PFSK-1 (cell line): ENCODE measurements at regions not wholly inside any gene's neighbourhood (a gene's known extent, or its start where the extent isn't known, plus 50 kb on each side); places are given as distances from the start of the nearest gene placed in this dataset.

Experiments used
- FOXP2 ChIP-seq: optimal IDR thresholded peaks from 2 replicates; pipeline ENCODE3; 2011; ENCODE audit warnings: borderline replicate concordance, control low read depth, inconsistent platforms; ENCODE audit not compliant: insufficient read depth; ENCODE audit errors: extremely low read length, extremely low read depth
- POLR2AphosphoS5 ChIP-seq: IDR thresholded peaks from 2 replicates; pipeline ENCODE4 v1.6.1; 2012; ENCODE audit warnings: low read depth, mild to moderate bottlenecking, control low read depth, low read length, moderate library complexity
- REST ChIP-seq, 2 experiments: IDR thresholded peaks; 2 replicates each; pipeline versions ENCODE4 v1.6.1 to v1.8.0; 2011 to 2012; ENCODE audit warnings: low read depth in 2 of 2, low read length in 2 of 2, control low read depth in 1 of 2, inconsistent platforms in 1 of 2, mild to moderate bottlenecking in 1 of 2, moderate library complexity in 1 of 2; ENCODE audit not compliant: insufficient read depth in 1 of 2
- TAF1 ChIP-seq: IDR thresholded peaks from 2 replicates; pipeline ENCODE4 v1.6.1; 2012; ENCODE audit warnings: low read length, control low read depth, borderline replicate concordance; ENCODE audit not compliant: insufficient read depth

- TF ChIP-seq REST (IDR thresholded peaks at IDR 0.05; ENCODE audit: insufficient read depth in 1 of 2, low read depth in 2 of 2, low read length in 2 of 2) (no peak), TAF1 (no peak), POLR2AphosphoS5 (no peak), FOXP2 (no peak)
These were observed 140.7 kb downstream of the DUSP10 start for GRCh38 chr1:221601166-221601565.
